ENCODE measurements at regions not wholly inside any gene's neighbourhood (a gene's known extent, or its start where the extent isn't known, plus 50 kb on each side); places are given as distances from the start of the nearest gene placed in this dataset.

GRCh38 chr13:61727767-61728166, 312.1 kb upstream of the PCDH20 start:
- Mint-ChIP-seq H3K36me3 (ENCODE audit: insufficient read depth) (no peaks in the 10 kb centered on the region), H3K27me3 (no peaks in the 10 kb centered on the region), H3K9me3 (peaks cover 11 to 18% of the 10 kb centered on the region in 2 donors), H3K4me3 (no peak overlapping the region), H3K27ac (no peak overlapping the region), H3K4me1 (ENCODE audit: low read depth in 2 of 2) (no peaks in the 10 kb centered on the region)
- ATAC-seq (replicated peaks) (no peak), DNase-seq (no peak)

DNA sequence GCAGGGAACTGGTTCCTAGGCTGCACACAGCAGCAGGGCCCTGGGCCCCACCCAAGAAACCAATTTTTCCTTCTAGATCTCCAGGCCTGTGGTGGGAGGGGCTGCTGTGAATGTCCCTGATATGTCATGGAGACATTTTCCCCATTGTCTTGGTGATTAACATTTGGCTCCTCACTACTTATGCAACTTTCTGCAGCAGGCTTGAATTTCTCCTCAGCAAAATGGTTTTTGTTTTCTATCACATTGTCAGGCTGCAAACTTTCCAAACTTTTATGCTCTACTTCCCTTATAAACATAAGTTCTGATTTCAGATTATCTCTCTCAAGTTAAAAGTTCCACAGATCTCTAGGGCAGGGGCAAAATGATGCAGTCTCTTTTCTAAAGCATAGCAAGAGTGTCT, 310.2 kb upstream of the PCDH20 start:
- ATAC-seq (replicated peaks) (no peak), DNase-seq (no peak)
- Mint-ChIP-seq H3K27ac (no peak overlapping the region), H3K9me3 (peaks cover 9 to 18% of the 10 kb centered on the region in 2 donors), H3K36me3 (ENCODE audit: insufficient read depth) (no peaks in the 10 kb centered on the region), H3K4me3 (no peak overlapping the region), H3K4me1 (ENCODE audit: low read depth in 2 of 2) (no peaks in the 10 kb centered on the region), H3K27me3 (no peaks in the 10 kb centered on the region)

- Mint-ChIP-seq H3K9me3 (peaks cover 9 to 18% of the 10 kb centered on the region in 2 donors), H3K27me3 (no peaks in the 10 kb centered on the region), H3K4me3 (no peak overlapping the region), H3K36me3 (ENCODE audit: insufficient read depth) (no peaks in the 10 kb centered on the region), H3K27ac (no peak overlapping the region), H3K4me1 (ENCODE audit: low read depth in 2 of 2) (no peaks in the 10 kb centered on the region)
- ATAC-seq (replicated peaks): no peak
- no peak for DNase-seq
These were observed 306.5 kb upstream of the PCDH20 start for GRCh38 chr13:61722119-61722518.

GRCh38 chr13:61712621-61713020, 297.0 kb upstream of the PCDH20 start:
- Mint-ChIP-seq H3K4me1 (ENCODE audit: low read depth in 2 of 2) (no peaks in the 10 kb centered on the region), H3K9me3 (peaks cover 8 to 9% of the 10 kb centered on the region in 2 donors), H3K4me3 (no peak overlapping the region), H3K36me3 (ENCODE audit: insufficient read depth) (no peaks in the 10 kb centered on the region), H3K27me3 (no peaks in the 10 kb centered on the region), H3K27ac (no peak overlapping the region)
- no peak for ATAC-seq (replicated peaks)
- no peak for DNase-seq

GRCh38 chr13:61709258-61709657, 293.6 kb upstream of the PCDH20 start:
- H3K4me1 Mint-ChIP-seq (ENCODE audit: low read depth in 2 of 2): no peaks in the 10 kb centered on the region
- H3K27ac Mint-ChIP-seq: no peak overlapping the region
- no peaks in the 10 kb centered on the region for H3K27me3 Mint-ChIP-seq
- DNase-seq (no peak), ATAC-seq (replicated peaks) (no peak)
- peaks cover 13 to 17% of the 10 kb centered on the region in 2 donors for H3K9me3 Mint-ChIP-seq
- H3K4me3 Mint-ChIP-seq: no peak overlapping the region
- H3K36me3 Mint-ChIP-seq (ENCODE audit: insufficient read depth): no peaks in the 10 kb centered on the region

DNA sequence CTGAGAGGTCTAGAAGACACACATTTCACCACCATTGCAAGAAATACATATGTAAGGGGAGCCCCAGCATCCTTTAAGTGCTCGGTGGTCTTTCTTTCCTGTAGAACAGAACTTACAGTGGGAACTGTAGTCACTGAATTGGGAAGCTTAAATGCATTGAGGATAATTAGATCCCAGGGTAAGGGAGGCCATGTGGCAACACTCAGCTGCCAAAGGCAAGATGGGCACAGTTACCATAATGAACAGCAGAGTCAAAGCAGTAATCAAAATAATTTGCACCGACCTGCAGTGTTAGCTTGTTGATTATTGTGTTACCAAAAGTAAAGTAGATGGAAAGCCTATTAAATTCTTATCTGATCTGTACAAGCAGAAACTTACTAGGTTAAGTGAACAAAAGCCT, 291.2 kb upstream of the PCDH20 start:
- no peaks in the 10 kb centered on the region for H3K4me1 Mint-ChIP-seq (ENCODE audit: low read depth in 2 of 2)
- no peaks in the 10 kb centered on the region for H3K27me3 Mint-ChIP-seq
- H3K4me3 Mint-ChIP-seq: no peak overlapping the region
- DNase-seq (no peak), ATAC-seq (replicated peaks) (no peak)
- H3K9me3 Mint-ChIP-seq: peaks cover 17% of the 10 kb centered on the region in 2 donors
- no peak overlapping the region for H3K27ac Mint-ChIP-seq
- no peaks in the 10 kb centered on the region for H3K36me3 Mint-ChIP-seq (ENCODE audit: insufficient read depth)

DNA sequence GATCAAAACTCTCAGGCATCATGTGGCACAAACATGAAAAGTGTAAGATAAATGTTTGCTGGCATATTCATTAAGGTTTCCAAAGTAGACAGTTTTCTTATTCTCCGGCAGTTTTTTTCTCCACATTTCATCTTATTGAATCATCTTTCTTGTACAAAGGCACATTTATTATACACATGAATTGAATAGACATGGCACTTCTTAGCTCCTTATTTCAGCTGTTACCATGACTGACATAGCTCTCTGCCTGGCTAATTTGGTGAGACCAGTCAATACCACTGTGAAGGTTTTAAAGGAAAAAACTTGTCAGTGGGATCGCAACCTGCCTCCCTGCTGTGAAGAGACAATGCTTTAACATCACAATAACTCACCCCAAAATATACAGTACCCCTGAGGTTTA, 285.0 kb upstream of the PCDH20 start:
- Mint-ChIP-seq H3K36me3 (ENCODE audit: insufficient read depth) (no peaks in the 10 kb centered on the region), H3K4me1 (ENCODE audit: low read depth in 2 of 2) (no peaks in the 10 kb centered on the region), H3K27ac (no peak overlapping the region), H3K9me3 (peaks cover 9 to 12% of the 10 kb centered on the region in 2 donors), H3K4me3 (no peak overlapping the region), H3K27me3 (no peaks in the 10 kb centered on the region)
- ATAC-seq (replicated peaks): no peak
- no peak for DNase-seq

DNA sequence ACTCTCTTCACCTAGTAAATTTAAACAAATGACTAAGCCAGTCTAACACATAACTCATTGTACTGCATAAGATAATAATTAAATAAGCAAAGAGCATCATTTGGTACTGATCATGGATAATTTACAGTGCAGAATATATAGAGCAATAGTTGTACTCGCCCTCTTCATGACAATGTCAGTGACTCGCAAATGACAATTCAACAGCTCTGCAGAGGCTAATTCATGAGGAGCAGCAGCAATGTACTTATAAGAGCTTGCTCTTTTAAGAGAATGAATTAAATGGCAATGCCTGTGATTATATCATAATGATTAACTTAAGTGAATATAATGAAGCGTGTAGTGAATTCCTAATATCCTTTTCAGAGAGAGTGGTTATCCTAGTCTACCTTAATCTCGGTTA, 284.5 kb upstream of the PCDH20 start:
- Mint-ChIP-seq H3K9me3 (peaks cover 9 to 12% of the 10 kb centered on the region in 2 donors), H3K4me3 (no peak overlapping the region), H3K27me3 (no peaks in the 10 kb centered on the region)

GRCh38 chr13:61696676-61697075, 281.0 kb upstream of the PCDH20 start:
- DNase-seq: no peak
- no peaks in the 10 kb centered on the region for H3K36me3 Mint-ChIP-seq (ENCODE audit: insufficient read depth)
- no peak overlapping the region for H3K27ac Mint-ChIP-seq
- no peak overlapping the region for H3K4me3 Mint-ChIP-seq
- H3K4me1 Mint-ChIP-seq (ENCODE audit: low read depth in 2 of 2): no peaks in the 10 kb centered on the region
- no peak for ATAC-seq (replicated peaks)
- H3K27me3 Mint-ChIP-seq: no peaks in the 10 kb centered on the region
- peaks cover 2 to 9% of the 10 kb centered on the region in 2 donors for H3K9me3 Mint-ChIP-seq

More for the DNA sequence above, 284.5 kb upstream of the PCDH20 start:
- H3K36me3 Mint-ChIP-seq (ENCODE audit: insufficient read depth): no peaks in the 10 kb centered on the region
- no peak overlapping the region for H3K27ac Mint-ChIP-seq
- DNase-seq (no peak), ATAC-seq (replicated peaks) (no peak)
- no peaks in the 10 kb centered on the region for H3K4me1 Mint-ChIP-seq (ENCODE audit: low read depth in 2 of 2)

GRCh38 chr13:61695147-61695546, 279.5 kb upstream of the PCDH20 start:
- DNase-seq: no peak

GRCh38 chr13:61692691-61693090, 277.0 kb upstream of the PCDH20 start:
- Mint-ChIP-seq H3K27ac (no peak overlapping the region), H3K27me3 (no peaks in the 10 kb centered on the region), H3K4me1 (ENCODE audit: low read depth in 2 of 2) (no peaks in the 10 kb centered on the region), H3K36me3 (ENCODE audit: insufficient read depth) (no peaks in the 10 kb centered on the region), H3K4me3 (no peak overlapping the region), H3K9me3 (peaks cover 2 to 9% of the 10 kb centered on the region in 2 donors)
- ATAC-seq (replicated peaks) (no peak), DNase-seq (no peak)

More at GRCh38 chr13:61695147-61695546, 279.5 kb upstream of the PCDH20 start:
- H3K27me3 Mint-ChIP-seq: no peaks in the 10 kb centered on the region
- no peak overlapping the region for H3K27ac Mint-ChIP-seq
- H3K4me3 Mint-ChIP-seq: no peak overlapping the region
- H3K36me3 Mint-ChIP-seq (ENCODE audit: insufficient read depth): no peaks in the 10 kb centered on the region
- H3K9me3 Mint-ChIP-seq: peaks cover 2 to 9% of the 10 kb centered on the region in 2 donors
- H3K4me1 Mint-ChIP-seq (ENCODE audit: low read depth in 2 of 2): no peaks in the 10 kb centered on the region
- ATAC-seq (replicated peaks): no peak

GRCh38 chr13:61685682-61686012, 270.0 kb upstream of the PCDH20 start:
- no peak for DNase-seq
- no peak overlapping the region for H3K27ac Mint-ChIP-seq
- H3K36me3 Mint-ChIP-seq (ENCODE audit: insufficient read depth): no peaks in the 10 kb centered on the region
- peaks cover 5 to 18% of the 10 kb centered on the region in 2 donors for H3K9me3 Mint-ChIP-seq
- H3K4me3 Mint-ChIP-seq: no peak overlapping the region
- H3K27me3 Mint-ChIP-seq: no peaks in the 10 kb centered on the region
- no peak for ATAC-seq (replicated peaks)
- no peaks in the 10 kb centered on the region for H3K4me1 Mint-ChIP-seq (ENCODE audit: low read depth in 2 of 2)

DNA sequence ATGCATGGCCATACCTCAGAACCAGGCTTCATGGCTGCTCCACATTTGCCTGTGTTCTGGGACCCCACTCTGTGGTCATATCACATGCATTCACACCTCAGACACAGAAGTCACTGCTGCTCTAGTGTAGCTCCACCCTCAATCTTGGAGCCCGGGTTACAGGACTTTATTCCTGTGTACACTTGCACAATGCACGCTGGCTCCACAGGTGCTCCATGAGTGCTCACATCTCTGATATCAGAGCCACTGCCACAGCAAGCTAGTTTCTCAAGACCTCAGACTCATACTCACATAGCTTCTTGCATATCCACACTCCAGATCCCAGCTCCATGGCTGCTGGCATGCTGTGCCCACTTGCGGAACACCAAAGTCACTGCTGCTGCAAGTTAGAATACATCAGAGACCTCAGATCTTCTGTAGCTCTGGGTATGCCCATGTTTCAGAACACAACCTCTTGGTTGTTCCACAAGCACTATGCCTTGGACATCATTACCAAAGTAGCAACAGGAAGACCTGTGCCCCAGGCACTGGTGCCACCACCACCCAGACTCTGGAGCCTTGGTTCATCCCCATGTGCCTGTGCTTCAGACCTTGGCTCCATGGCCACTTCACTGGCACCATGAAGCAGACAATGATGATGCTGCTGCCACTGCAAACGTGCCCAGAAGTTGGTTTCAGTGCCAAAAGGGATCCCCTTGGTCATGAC, 269.5 kb upstream of the PCDH20 start:
- no peaks in the 10 kb centered on the region for H3K27me3 Mint-ChIP-seq
- DNase-seq (no peak), ATAC-seq (replicated peaks) (no peak)
- peaks cover 5 to 18% of the 10 kb centered on the region in 2 donors for H3K9me3 Mint-ChIP-seq
- H3K27ac Mint-ChIP-seq: no peak overlapping the region
- no peaks in the 10 kb centered on the region for H3K36me3 Mint-ChIP-seq (ENCODE audit: insufficient read depth)
- H3K4me3 Mint-ChIP-seq: no peak overlapping the region
- no peaks in the 10 kb centered on the region for H3K4me1 Mint-ChIP-seq (ENCODE audit: low read depth in 2 of 2)

GRCh38 chr13:61672756-61673155, 257.1 kb upstream of the PCDH20 start:
- ATAC-seq (replicated peaks): no peak
- Mint-ChIP-seq H3K27me3 (no peaks in the 10 kb centered on the region), H3K27ac (no peak overlapping the region), H3K4me3 (no peak overlapping the region), H3K4me1 (ENCODE audit: low read depth in 2 of 2) (no peaks in the 10 kb centered on the region), H3K36me3 (ENCODE audit: insufficient read depth) (no peaks in the 10 kb centered on the region), H3K9me3 (peaks cover 0 to 3% of the 10 kb centered on the region in 2 donors)
- DNase-seq: no peak
